HG03025 (cell line): ENCODE measurements at regions not wholly inside any gene's neighbourhood (a gene's known extent, or its start where the extent isn't known, plus 50 kb on each side); places are given as distances from the start of the nearest gene placed in this dataset.

Source experiments
- ATAC-seq: cut with Tn5 transposase; IDR thresholded peaks from one replicate; pipeline ENCODE4 v1.9.1; 2021; ENCODE audit warnings: mild to moderate bottlenecking, moderate library complexity; ENCODE audit not compliant: unreplicated experiment, low FRiP score

- ATAC-seq = no peak
Observed at GRCh38 chr3:102269406-102269805, 165.4 kb upstream of the ZPLD1 start.

- ATAC-seq = no peak
Observed at GRCh38 chr3:102290241-102290640, 144.6 kb upstream of the ZPLD1 start.

GRCh38 chr3:102295756-102296155 is 139.1 kb upstream of the ZPLD1 start:
- ATAC-seq = no peak

- no peak for ATAC-seq
Observed at GRCh38 chr3:102297072-102297658, 137.7 kb upstream of the ZPLD1 start.

GRCh38 chr3:102299125-102299877 is 135.5 kb upstream of the ZPLD1 start:
- ATAC-seq = no peak

GRCh38 chr3:102301155-102301880 is 133.5 kb upstream of the ZPLD1 start:
- no peak for ATAC-seq

- no peak for ATAC-seq
Observed at GRCh38 chr3:102302020-102302419, 132.8 kb upstream of the ZPLD1 start.

GRCh38 chr3:102304550-102304949 is 130.3 kb upstream of the ZPLD1 start:
- ATAC-seq = no peak

- no peak for ATAC-seq
Observed at GRCh38 chr3:102307442-102307841, 127.4 kb upstream of the ZPLD1 start.

GRCh38 chr3:102329066-102329465 is 105.7 kb upstream of the ZPLD1 start:
- no peak for ATAC-seq

- no peak for ATAC-seq
Observed at GRCh38 chr3:102329561-102329960, 105.3 kb upstream of the ZPLD1 start.

- ATAC-seq = no peak
Observed at GRCh38 chr3:102332205-102332604, 102.6 kb upstream of the ZPLD1 start.

GRCh38 chr3:102332934-102333333 is 101.9 kb upstream of the ZPLD1 start:
- ATAC-seq = no peak

- no peak for ATAC-seq
Observed at GRCh38 chr3:102336130-102336529, 98.7 kb upstream of the ZPLD1 start.

GRCh38 chr3:102339671-102340070 is 95.1 kb upstream of the ZPLD1 start:
- ATAC-seq = no peak

GRCh38 chr3:102346897-102347296 is 87.9 kb upstream of the ZPLD1 start:
- ATAC-seq = no peak

GRCh38 chr3:102348904-102349303 is 85.9 kb upstream of the ZPLD1 start:
- ATAC-seq = no peak

GRCh38 chr3:102353148-102353547 is 81.7 kb upstream of the ZPLD1 start:
- no peak for ATAC-seq

GRCh38 chr3:102353805-102354204 is 81.0 kb upstream of the ZPLD1 start:
- ATAC-seq = no peak

- ATAC-seq = no peak
Observed at GRCh38 chr3:102354818-102355515, 79.8 kb upstream of the ZPLD1 start.

GRCh38 chr3:102356506-102356905 is 78.3 kb upstream of the ZPLD1 start:
- no peak for ATAC-seq
